ENCODE measurements at regions not wholly inside any gene's neighbourhood (a gene's known extent, or its start where the extent isn't known, plus 50 kb on each side); places are given as distances from the start of the nearest gene placed in this dataset.

DNA sequence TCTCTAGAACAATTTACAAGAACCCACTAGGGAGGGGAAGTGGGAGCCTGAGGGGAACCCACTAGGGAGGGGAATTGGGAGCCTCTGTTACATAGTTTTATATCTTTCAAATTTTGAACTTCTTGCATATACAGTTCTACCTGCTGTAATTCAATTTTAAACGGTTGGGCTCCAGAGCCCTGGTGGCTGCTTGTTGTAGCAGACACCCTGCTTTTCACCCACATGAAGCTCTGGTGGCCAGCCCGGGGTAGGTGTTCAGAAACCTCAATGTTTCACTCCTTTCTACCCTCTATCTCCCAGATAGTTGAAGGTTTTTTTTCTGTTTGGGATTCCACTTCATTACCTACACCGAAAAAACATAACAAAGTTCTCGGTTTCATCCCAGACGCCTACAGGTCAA is 124.4 kb downstream of the TMEM174 start:
- Histone ChIP-seq H3K4me1 (ENCODE audit: insufficient read depth, low read length) (peaks cover 6% of the 10 kb centered on the region), H3K4me3 (ENCODE audit: low read length) (no peak overlapping the region), H2AFZ (ENCODE audit: low read depth, low read length) (no peak overlapping the region), H3K27me3 (ENCODE audit: insufficient read depth, low read length) (peaks cover 81% of the 10 kb centered on the region), H3K36me3 (ENCODE audit: insufficient read depth, low read length) (no peaks in the 10 kb centered on the region), H3K9me3 (ENCODE audit: low read length) (no peaks in the 10 kb centered on the region)

GRCh38 chr5:73296772-73297171 is 123.8 kb downstream of the TMEM174 start:
- H3K4me3 ChIP-seq (ENCODE audit: low read length): no peak overlapping the region
- H3K4me1 ChIP-seq (ENCODE audit: insufficient read depth, low read length): peaks cover 6% of the 10 kb centered on the region
- H2AFZ ChIP-seq (ENCODE audit: low read depth, low read length): no peak overlapping the region
- peaks cover 77% of the 10 kb centered on the region for H3K27me3 ChIP-seq (ENCODE audit: insufficient read depth, low read length)
- no peaks in the 10 kb centered on the region for H3K9me3 ChIP-seq (ENCODE audit: low read length)
- no peaks in the 10 kb centered on the region for H3K36me3 ChIP-seq (ENCODE audit: insufficient read depth, low read length)

DNA sequence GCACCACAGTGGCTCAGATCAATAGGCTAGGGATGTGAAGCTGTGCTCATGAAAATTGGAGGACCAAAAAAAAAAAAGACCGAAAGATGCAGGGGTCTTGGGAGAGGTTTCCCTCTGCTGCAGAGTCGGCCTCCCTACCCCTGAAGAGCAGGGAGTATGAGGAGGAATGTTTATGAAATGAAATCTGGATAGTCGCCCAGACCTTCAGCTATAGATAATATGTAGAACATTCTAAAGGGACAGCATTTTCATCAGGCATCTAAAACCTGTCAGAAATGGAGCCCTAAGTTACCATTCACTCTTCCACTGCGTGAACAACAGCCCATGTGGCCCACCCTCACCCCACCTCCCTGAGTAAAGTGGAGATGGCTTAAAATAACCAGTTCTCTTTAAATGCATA is 122.9 kb downstream of the TMEM174 start:
- H3K27me3 ChIP-seq (ENCODE audit: insufficient read depth, low read length): peaks cover 75% of the 10 kb centered on the region

GRCh38 chr5:73295447-73295846 is 122.5 kb downstream of the TMEM174 start:
- Histone ChIP-seq H3K27me3 (ENCODE audit: insufficient read depth, low read length) (peaks cover 75% of the 10 kb centered on the region), H2AFZ (ENCODE audit: low read depth, low read length) (no peak overlapping the region), H3K36me3 (ENCODE audit: insufficient read depth, low read length) (no peaks in the 10 kb centered on the region), H3K4me3 (ENCODE audit: low read length) (no peak overlapping the region), H3K9me3 (ENCODE audit: low read length) (no peaks in the 10 kb centered on the region), H3K4me1 (ENCODE audit: insufficient read depth, low read length) (peaks cover 6% of the 10 kb centered on the region)

More for the DNA sequence above, 122.9 kb downstream of the TMEM174 start:
- H3K36me3 ChIP-seq (ENCODE audit: insufficient read depth, low read length): no peaks in the 10 kb centered on the region
- H3K9me3 ChIP-seq (ENCODE audit: low read length): no peaks in the 10 kb centered on the region
- no peak overlapping the region for H3K4me3 ChIP-seq (ENCODE audit: low read length)
- no peak overlapping the region for H2AFZ ChIP-seq (ENCODE audit: low read depth, low read length)
- peaks cover 6% of the 10 kb centered on the region for H3K4me1 ChIP-seq (ENCODE audit: insufficient read depth, low read length)

GRCh38 chr5:73292816-73293459 is 119.9 kb downstream of the TMEM174 start:
- peaks cover 60% of the 10 kb centered on the region for H3K27me3 ChIP-seq (ENCODE audit: insufficient read depth, low read length)
- no peaks in the 10 kb centered on the region for H3K4me1 ChIP-seq (ENCODE audit: insufficient read depth, low read length)
- H2AFZ ChIP-seq (ENCODE audit: low read depth, low read length): no peak overlapping the region
- H3K9me3 ChIP-seq (ENCODE audit: low read length): no peaks in the 10 kb centered on the region
- no peak overlapping the region for H3K4me3 ChIP-seq (ENCODE audit: low read length)
- H3K36me3 ChIP-seq (ENCODE audit: insufficient read depth, low read length): no peaks in the 10 kb centered on the region

DNA sequence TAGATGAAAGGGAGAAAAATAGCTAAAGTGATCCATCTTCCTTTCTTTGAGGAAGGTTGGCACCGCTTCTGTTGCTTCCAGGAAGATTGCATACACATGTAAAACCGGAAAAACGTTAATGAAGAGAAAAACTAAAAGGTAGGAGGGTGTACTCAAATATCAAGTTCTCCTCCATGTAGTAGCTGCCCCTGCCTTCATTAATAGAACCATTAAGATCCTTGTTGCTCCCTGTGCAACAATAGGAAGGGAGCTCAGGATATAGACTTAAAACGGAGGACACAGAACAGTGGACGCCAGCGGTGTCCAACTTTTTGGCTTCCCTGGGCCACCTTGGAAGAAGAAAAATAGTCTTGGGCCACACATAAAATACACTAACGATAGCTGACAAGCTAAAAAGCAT is 118.9 kb downstream of the TMEM174 start:
- Histone ChIP-seq H3K4me3 (ENCODE audit: low read length) (no peak overlapping the region), H3K27me3 (ENCODE audit: insufficient read depth, low read length) (peaks cover 49% of the 10 kb centered on the region)

GRCh38 chr5:73290242-73290641 is 117.2 kb downstream of the TMEM174 start:
- H3K4me3 ChIP-seq (ENCODE audit: low read length): no peak overlapping the region
- H3K9me3 ChIP-seq (ENCODE audit: low read length): no peaks in the 10 kb centered on the region
- no peaks in the 10 kb centered on the region for H3K4me1 ChIP-seq (ENCODE audit: insufficient read depth, low read length)
- H3K36me3 ChIP-seq (ENCODE audit: insufficient read depth, low read length): no peaks in the 10 kb centered on the region
- H3K27me3 ChIP-seq (ENCODE audit: insufficient read depth, low read length): peaks cover 33% of the 10 kb centered on the region
- no peak overlapping the region for H2AFZ ChIP-seq (ENCODE audit: low read depth, low read length)

More for the DNA sequence above, 118.9 kb downstream of the TMEM174 start:
- no peaks in the 10 kb centered on the region for H3K36me3 ChIP-seq (ENCODE audit: insufficient read depth, low read length)
- no peak overlapping the region for H2AFZ ChIP-seq (ENCODE audit: low read depth, low read length)
- no peaks in the 10 kb centered on the region for H3K9me3 ChIP-seq (ENCODE audit: low read length)
- no peaks in the 10 kb centered on the region for H3K4me1 ChIP-seq (ENCODE audit: insufficient read depth, low read length)

DNA sequence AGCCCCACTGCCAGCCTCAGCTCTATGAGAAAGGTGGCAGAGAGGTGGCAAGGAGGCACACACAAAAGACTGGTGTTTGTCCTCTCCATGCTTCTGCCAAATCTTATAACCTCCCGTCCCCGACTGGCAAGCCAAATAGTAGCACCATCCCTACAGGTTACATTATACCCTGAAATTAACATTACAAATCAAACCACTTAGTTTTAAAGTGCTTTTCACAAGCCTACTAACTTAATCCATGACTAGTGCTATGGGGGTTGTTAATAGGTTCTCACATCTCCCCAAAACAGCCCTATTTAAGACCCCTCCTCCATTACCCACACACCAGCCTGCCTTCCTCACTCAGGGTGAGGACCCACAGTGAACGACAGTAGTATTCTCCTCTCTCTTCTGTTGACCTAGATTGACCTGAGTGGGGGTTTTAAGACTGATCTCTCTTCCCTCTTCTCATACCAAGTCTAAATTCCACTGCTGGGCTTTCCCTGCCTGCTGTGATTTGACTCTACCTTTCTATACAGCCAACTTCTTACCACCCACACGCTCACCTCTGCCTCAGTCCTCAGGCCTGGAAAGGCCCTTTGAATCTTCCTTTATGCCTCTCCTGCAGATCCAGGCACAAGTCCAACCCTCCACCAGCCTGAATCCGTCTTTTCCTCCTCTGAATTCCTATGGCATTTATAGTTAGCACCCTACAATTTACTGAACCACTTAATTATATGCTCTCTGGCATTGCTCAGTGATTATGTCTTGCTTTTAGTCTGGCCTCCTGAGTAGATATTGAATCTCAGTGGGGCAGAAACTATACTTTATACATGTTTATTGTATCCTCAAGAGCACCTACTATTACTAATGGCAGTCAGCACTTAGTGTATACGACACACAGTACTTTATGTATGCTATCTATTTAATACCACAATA is 116.1 kb downstream of the TMEM174 start:
- Histone ChIP-seq H3K36me3 (ENCODE audit: insufficient read depth, low read length) (no peaks in the 10 kb centered on the region), H3K27me3 (ENCODE audit: insufficient read depth, low read length) (peaks cover 27% of the 10 kb centered on the region), H2AFZ (ENCODE audit: low read depth, low read length) (no peak overlapping the region), H3K4me3 (ENCODE audit: low read length) (no peak overlapping the region), H3K9me3 (ENCODE audit: low read length) (no peaks in the 10 kb centered on the region), H3K4me1 (ENCODE audit: insufficient read depth, low read length) (no peaks in the 10 kb centered on the region)

DNA sequence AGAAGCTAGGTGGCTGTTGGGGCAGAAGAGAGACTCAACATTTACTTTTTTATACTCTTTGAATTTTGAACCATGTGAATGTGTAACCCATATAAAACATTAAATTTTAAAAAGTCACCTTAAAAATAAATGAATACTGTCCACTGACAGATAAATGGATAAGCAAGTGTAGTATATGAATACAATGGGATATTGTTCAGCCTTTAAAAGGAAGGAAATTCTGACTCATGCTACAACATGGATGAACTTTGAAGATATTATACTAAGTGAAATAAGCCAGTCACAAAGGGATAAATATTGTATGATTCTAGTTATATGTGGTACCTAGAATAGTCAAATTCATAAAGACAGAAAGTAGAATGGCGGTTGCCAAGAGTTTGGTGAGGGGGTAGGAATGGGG is 113.9 kb downstream of the TMEM174 start:
- no peak overlapping the region for H2AFZ ChIP-seq (ENCODE audit: low read depth, low read length)
- no peaks in the 10 kb centered on the region for H3K4me1 ChIP-seq (ENCODE audit: insufficient read depth, low read length)
- no peak overlapping the region for H3K4me3 ChIP-seq (ENCODE audit: low read length)
- H3K27me3 ChIP-seq (ENCODE audit: insufficient read depth, low read length): peaks cover 34% of the 10 kb centered on the region
- H3K36me3 ChIP-seq (ENCODE audit: insufficient read depth, low read length): no peaks in the 10 kb centered on the region
- H3K9me3 ChIP-seq (ENCODE audit: low read length): no peaks in the 10 kb centered on the region

DNA sequence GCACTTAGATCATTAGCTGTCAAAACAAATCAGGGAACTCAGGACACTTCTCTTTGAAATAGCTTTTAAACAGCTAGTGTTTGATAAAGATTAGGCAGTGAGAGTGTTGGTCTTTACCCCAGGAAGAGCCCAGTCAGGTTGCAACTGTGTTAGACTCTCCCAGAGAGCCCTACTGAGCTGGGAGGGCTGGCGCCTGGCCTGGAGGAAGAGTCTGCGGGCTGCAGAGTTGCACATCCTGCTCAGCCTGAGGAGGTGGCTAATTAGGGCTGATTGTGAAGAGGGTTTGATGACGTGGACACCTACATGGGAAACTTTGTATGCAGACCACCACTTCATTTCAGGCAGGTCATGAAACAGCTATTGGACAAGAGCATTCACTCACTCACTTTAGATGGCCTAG is 112.0 kb downstream of the TMEM174 start:
- peaks cover 26% of the 10 kb centered on the region for H3K27me3 ChIP-seq (ENCODE audit: insufficient read depth, low read length)
- H3K4me1 ChIP-seq (ENCODE audit: insufficient read depth, low read length): peaks cover 4% of the 10 kb centered on the region
- H3K36me3 ChIP-seq (ENCODE audit: insufficient read depth, low read length): no peaks in the 10 kb centered on the region
- no peak overlapping the region for H2AFZ ChIP-seq (ENCODE audit: low read depth, low read length)
- no peaks in the 10 kb centered on the region for H3K9me3 ChIP-seq (ENCODE audit: low read length)
- no peak overlapping the region for H3K4me3 ChIP-seq (ENCODE audit: low read length)

DNA sequence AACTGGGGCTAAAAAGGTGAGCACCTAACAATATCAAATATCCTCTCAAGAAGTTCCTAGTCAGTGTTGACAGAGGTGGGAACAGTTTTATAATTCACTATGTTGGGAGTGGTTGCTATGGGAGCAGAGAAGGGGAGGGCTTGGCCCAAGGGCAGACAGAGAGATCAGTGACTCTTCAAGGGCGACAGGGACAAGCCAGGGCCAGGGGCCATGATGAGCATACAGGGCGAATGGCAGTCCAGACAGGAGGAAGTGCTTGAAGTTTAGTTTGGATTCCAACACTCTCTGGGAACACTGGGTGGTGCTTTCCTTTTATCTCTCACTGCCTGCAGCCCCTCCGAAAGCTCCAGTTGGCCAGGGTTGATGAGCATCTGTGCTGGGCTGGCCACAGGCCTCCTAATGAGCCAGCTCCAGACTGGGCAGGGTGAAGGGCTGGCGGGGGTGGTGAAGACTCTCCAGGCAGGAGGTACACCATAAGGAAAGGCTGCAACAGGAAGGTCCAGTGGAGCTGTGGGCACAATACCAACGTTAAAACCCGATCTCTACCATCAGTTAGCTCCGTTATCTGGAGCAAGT is 111.3 kb downstream of the TMEM174 start:
- H3K4me3 ChIP-seq (ENCODE audit: low read length): no peak overlapping the region
- H3K9me3 ChIP-seq (ENCODE audit: low read length): no peaks in the 10 kb centered on the region
- H3K4me1 ChIP-seq (ENCODE audit: insufficient read depth, low read length): peaks cover 4% of the 10 kb centered on the region
- H3K36me3 ChIP-seq (ENCODE audit: insufficient read depth, low read length): no peaks in the 10 kb centered on the region
- H3K27me3 ChIP-seq (ENCODE audit: insufficient read depth, low read length): peaks cover 21% of the 10 kb centered on the region
- no peak overlapping the region for H2AFZ ChIP-seq (ENCODE audit: low read depth, low read length)

- Histone ChIP-seq H3K27me3 (ENCODE audit: insufficient read depth, low read length) (peaks cover 20% of the 10 kb centered on the region), H3K4me3 (ENCODE audit: low read length) (no peak overlapping the region), H3K9me3 (ENCODE audit: low read length) (no peaks in the 10 kb centered on the region), H3K4me1 (ENCODE audit: insufficient read depth, low read length) (peaks cover 4% of the 10 kb centered on the region), H3K36me3 (ENCODE audit: insufficient read depth, low read length) (no peaks in the 10 kb centered on the region), H2AFZ (ENCODE audit: low read depth, low read length) (no peak overlapping the region)
Observed at GRCh38 chr5:73282923-73283322, 109.9 kb downstream of the TMEM174 start.

- Histone ChIP-seq H3K9me3 (ENCODE audit: low read length) (no peaks in the 10 kb centered on the region), H3K36me3 (ENCODE audit: insufficient read depth, low read length) (no peaks in the 10 kb centered on the region)
Observed at GRCh38 chr5:73282383-73282782, 109.4 kb downstream of the TMEM174 start.

More at GRCh38 chr5:73282383-73282782, 109.4 kb downstream of the TMEM174 start:
- Histone ChIP-seq H3K4me1 (ENCODE audit: insufficient read depth, low read length) (peaks cover 4% of the 10 kb centered on the region), H3K27me3 (ENCODE audit: insufficient read depth, low read length) (peaks cover 20% of the 10 kb centered on the region), H2AFZ (ENCODE audit: low read depth, low read length) (no peak overlapping the region), H3K4me3 (ENCODE audit: low read length) (no peak overlapping the region)

Data from neuron (in vitro differentiated cells).